Activated CD8-positive, alpha-beta memory T cell treated with anti-CD3 and anti-CD28 coated beads for 4 hours (primary cell): ENCODE measurements at regions not wholly inside any gene's neighbourhood (a gene's known extent, or its start where the extent isn't known, plus 50 kb on each side); places are given as distances from the start of the nearest gene placed in this dataset.
"Not testable (repeated sequence)": the region's sequence is repeated elsewhere in the genome, so short reads cannot be mapped to it uniquely, and the experiment has no call there.

Experiments
- DNase-seq, 2 donors: peaks; one replicate each; pipeline ENCODE4 v3.0.0-alpha.2; 2020; ENCODE audit warnings: low read depth in 2 of 2

DNA sequence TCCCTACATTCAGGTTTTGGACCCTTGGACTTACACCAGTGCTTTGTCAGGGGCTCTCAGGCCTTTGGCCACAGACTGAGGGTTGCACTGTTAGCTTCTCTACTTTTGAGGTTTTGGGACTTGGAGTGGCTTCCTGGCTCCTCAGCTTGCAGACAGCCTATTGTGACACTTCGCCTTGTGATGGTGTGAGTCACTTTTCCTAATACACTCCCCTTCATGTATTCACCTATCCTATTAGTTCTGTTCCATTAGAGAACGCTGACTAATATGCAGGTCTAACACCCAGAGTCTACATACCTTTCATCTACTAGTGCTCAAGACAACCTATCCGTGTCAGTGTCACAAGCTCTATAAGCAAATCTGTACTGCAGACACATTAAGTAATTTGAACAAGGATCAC lies 605.3 kb downstream of the KCNT2 start:
- no peak for DNase-seq

DNA sequence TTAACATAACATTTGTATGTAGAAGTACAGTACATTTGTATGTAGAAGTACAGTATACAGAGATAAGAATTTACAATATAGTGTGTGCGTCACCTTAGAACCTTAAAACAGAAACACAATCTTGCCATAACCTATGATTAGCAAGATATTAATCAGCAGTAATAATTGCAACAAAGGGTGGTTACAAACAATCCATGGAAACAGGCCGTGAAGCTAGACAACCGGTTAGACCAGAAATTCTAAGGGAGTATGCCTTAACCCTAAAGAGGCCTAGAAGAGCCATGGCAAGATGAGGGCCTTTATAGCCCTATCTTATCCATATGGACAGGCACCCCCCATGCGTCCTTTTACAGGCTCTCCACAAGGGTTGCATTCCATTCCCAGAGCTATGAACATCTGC lies 605.9 kb downstream of the KCNT2 start:
- DNase-seq, result not testable (repeated sequence)

- DNase-seq, result no peak
Observed at GRCh38 chr1:196001188-196001587, 607.1 kb downstream of the KCNT2 start.

DNA sequence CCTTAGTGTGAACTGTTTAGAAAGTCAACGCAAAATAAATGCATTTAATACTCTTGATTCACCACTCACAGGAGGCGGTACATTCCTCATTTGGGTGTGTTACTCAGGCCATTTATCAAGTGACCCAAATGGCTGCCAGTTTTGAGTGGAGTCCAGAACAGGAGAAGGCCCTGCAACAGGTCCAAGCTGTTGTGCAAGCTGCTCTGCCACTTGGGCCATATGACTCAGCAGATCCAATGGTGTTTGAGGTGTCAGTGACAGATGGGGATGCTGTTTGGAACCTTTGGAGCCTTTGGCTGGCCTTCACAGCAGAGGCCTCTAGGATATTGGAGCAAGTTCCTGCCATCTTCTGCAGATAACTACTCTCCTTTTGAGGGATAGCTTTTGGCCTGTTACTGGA lies 609.2 kb downstream of the KCNT2 start:
- no peak for DNase-seq

- DNase-seq, result no peak
Observed at GRCh38 chr1:195981448-195982139, 626.6 kb downstream of the KCNT2 start.

GRCh38 chr1:195979646-195980045 lies 628.6 kb downstream of the KCNT2 start:
- DNase-seq, result no peak

DNA sequence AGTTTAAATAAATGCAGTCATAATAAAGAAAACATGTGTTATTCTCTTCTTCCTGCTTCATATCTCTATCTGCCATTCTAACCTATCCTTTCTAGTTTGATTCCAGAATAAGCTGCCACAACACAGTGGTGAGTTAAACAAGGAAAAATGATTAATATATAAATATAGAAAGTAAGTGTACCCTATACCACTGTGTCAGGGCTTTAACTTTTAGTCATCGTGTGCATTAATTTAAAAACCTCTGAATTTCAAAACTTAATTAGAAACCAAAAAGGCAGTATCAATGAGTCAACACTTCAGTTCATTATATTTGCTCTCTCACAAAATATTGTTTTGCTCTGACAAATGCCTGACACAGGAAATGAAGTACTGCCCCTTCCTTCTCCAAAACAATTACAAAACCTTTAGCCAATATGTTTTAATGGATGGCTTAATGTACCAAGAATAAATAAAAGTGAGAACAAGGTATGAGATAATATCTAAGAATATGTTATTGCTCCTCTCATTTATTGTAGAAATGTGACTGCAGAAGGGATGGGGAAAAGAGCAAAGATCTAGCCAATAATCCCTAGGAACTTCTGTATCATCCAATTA lies 634.8 kb downstream of the KCNT2 start:
- DNase-seq, result no peak

DNA sequence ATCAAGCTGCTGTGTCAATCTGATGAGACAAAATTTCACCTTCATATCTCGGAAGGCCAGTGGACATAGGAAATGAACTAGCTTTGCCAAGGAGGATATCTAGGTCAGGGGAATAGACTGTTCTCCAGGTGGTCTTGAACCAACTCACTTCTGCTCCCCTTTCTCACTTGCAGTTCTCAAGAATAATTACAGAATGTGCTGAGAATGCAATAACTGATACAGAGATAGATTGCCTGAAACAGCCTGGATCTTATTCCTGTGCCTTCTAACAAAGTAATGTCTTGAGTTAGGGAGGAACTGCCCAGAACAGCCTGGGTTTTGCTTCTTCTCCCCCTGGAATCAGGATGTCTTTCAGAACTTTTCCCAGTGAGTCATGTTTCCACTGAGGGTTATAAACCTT lies 636.7 kb downstream of the KCNT2 start:
- no peak for DNase-seq

DNA sequence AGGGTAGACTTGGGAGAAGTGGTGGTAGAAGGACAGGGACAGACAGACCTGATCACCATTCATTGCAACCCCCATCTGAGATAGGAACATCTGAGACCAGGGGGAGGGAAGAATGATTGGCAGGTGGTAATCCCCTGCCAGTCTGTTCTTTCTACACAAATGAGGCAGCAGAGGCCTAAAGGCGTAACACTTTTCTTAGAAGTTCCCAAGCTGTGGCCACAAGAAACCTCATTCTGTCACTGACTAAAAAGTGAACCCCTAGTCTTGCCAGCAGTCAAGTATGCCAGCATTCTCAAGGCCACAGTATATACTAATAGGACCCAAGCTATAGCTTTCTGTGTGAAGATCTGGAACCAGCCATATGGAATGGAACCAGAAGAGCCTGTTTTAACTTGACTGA lies 638.0 kb downstream of the KCNT2 start:
- DNase-seq, result no peak

- no peak for DNase-seq
Observed at GRCh38 chr1:195965475-195965874, 642.8 kb downstream of the KCNT2 start.

DNA sequence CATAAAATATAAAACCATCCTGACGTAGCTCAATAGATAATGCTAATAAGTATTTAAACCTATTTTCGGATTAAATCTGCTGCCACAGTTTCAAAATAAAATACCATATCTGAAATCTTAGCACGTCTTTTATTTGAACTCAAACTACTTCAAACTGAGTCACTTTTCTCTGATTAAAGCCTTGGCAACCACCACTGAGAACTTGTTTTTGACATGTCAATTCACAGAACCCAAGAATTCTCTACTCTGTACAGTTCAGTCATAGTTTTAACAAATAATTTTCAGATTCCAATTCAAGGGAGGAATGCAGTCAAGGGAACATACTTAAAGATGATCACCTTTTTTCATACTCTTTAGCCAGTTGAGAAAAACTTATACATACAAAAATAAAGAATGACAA lies 643.2 kb downstream of the KCNT2 start:
- no peak for DNase-seq

DNA sequence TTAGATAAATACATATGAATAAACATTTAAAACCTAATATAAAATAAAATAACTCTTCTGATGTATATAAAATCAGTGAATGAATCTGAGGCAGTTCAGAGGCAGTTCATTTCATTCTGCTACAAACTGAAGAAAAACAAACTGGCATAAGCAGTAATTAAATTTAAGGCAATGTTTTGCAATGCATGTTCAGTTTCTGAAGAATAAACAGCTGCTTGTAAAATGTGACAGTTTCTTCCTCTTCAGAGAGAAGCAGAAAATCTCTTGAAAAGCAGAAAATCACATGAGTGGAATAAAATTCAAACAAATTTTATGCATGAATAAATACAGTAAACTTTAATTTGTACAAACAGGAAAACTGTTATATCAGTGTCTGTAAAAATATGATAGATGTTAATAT lies 643.7 kb downstream of the KCNT2 start:
- no peak for DNase-seq

- no peak for DNase-seq
Observed at GRCh38 chr1:195962051-195962450, 646.2 kb downstream of the KCNT2 start.

GRCh38 chr1:195960580-195960979 lies 647.7 kb downstream of the KCNT2 start:
- DNase-seq, result no peak

DNA sequence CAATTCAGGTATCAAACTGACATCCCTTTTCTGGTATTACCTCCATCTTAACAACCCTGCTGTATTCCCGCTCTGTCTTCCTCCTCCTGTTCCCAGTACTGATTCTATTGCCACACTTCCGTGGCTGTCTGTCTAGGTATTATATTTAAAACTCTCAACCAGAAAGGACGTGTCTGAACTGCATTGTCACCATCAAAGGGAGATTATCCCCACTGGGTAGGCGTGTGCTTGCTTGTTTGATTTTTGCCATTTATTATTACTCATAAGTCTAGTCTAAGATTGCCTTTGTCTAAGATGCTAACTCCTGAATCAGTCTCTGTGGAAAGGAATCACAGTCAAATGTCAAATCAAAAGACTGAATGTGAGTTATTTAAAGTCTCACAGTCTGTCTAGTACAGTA lies 650.1 kb downstream of the KCNT2 start:
- DNase-seq, result no peak

GRCh38 chr1:195956845-195957244 lies 651.4 kb downstream of the KCNT2 start:
- no peak for DNase-seq

GRCh38 chr1:195954848-195955247 lies 653.4 kb downstream of the KCNT2 start:
- no peak for DNase-seq

DNA sequence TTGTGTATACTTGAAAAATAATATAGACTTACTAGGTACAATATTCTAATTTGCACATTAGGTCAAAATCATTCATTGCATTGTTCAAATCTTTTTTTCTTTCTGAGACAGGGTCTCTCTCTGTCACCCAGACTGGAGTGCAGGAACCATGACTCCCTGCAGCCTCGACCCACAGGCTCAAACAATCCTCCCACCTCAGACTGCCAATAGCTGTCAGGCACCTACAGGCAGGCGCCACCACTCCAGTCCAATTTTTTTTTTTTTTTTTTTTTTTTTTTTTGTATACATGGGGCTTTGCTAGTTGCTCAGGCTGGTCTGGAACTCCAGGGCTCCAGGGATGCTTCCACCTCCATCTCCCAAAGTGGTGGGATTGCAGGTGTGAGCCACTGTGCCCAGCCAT lies 656.9 kb downstream of the KCNT2 start:
- no peak for DNase-seq

GRCh38 chr1:195948123-195948895 lies 659.9 kb downstream of the KCNT2 start:
- DNase-seq, result no peak

DNA sequence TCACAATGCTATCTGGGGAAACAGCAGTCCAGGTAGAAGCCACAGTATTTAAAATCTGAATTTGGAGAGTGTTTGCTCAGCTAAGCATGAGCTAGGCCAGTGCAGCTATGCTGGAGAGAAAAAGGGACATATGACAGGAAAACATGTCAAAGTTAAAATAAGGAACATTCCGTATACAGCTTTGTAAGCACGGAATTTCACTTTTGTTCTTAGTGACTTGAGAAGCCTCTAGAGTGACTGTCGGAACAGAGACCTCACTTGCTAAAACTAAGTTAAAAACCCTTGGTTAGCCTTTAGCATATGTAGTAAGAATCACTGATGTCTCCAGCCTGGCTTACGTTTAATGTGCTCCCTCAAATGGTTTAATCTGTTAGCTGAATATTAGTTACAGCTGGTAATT lies 661.7 kb downstream of the KCNT2 start:
- DNase-seq, result no peak

GRCh38 chr1:195941795-195942194 lies 666.4 kb downstream of the KCNT2 start:
- no peak for DNase-seq

GRCh38 chr1:195941314-195941713 lies 666.9 kb downstream of the KCNT2 start:
- no peak for DNase-seq

DNA sequence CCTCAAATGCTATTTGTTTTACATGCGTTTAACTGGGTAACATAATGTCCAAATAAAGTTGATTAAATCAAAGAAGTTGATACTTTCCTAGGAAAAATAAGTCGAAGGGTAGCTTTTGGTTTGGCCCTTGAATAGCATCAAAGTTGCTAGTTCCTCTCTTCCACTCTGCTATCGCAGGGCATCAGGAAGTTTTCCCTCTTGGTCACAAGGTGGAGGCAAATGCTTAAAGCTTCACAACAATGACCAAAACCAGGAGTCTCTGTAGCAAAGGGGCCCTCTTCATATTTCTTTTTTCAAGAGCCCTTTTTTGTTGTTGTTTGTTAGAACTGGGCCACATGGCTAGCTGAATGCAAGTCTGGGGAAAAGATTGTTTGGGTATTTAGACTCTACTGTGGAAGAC lies 668.4 kb downstream of the KCNT2 start:
- no peak for DNase-seq
